Spleen (tissue), 11 donors: ENCODE measurements at regions not wholly inside any gene's neighbourhood (a gene's known extent, or its start where the extent isn't known, plus 50 kb on each side); places are given as distances from the start of the nearest gene placed in this dataset.
A peak's percentile ranks its signal among the peaks of the same experiment; 100 is the strongest.

ENCODE experiments used
- DNase-seq: peaks from one replicate; pipeline ENCODE4 v3.0.0-alpha.2; 2020
- H3K27ac ChIP-seq, 8 donors: fragments of 200-600 bp; sonication (generic) in 7 of 8; 1 replicate in 4 of 8; 2 replicates in 4 of 8; pipeline versions ENCODE4 v1.5.0 to v1.8.0; 2016 to 2021; ENCODE audit warnings: inconsistent platforms in 4 of 8, mild to moderate bottlenecking in 4 of 8, moderate library complexity in 1 of 8
- H3K27me3 ChIP-seq, 7 donors: fragments of 200-600 bp; sonication (generic) in 6 of 7; replicated peaks in 1 of 7; 1 replicate in 4 of 7; 2 replicates in 3 of 7; pipeline versions ENCODE4 v1.5.0 to v1.8.0; 2016 to 2021; ENCODE audit warnings: inconsistent platforms in 3 of 7, mild to moderate bottlenecking in 1 of 7
- H3K36me3 ChIP-seq, 6 donors: fragments of 200-600 bp; sonication (generic) in 5 of 6; 1 replicate in 4 of 6; 2 replicates in 2 of 6; pipeline versions ENCODE4 v1.5.0 to v1.8.0; 2016 to 2021; ENCODE audit warnings: inconsistent platforms in 2 of 6
- H3K4me1 ChIP-seq, 6 donors: fragments of 200-600 bp; sonication (generic) in 5 of 6; 1 replicate in 3 of 6; 2 replicates in 3 of 6; pipeline versions ENCODE4 v1.5.0 to v1.8.0; 2016 to 2021; ENCODE audit warnings: inconsistent platforms in 3 of 6
- H3K4me3 ChIP-seq, 8 donors: fragments of 200-600 bp; sonication (generic) in 7 of 8; 1 replicate in 4 of 8; 2 replicates in 4 of 8; pipeline versions ENCODE4 v1.5.0 to v1.8.0; 2016 to 2021; ENCODE audit warnings: inconsistent platforms in 4 of 8, mild to moderate bottlenecking in 4 of 8, moderate library complexity in 2 of 8
- H3K9me3 ChIP-seq, 8 donors: fragments of 200-600 bp; sonication (generic) in 7 of 8; 1 replicate in 4 of 8; 2 replicates in 4 of 8; pipeline versions ENCODE4 v1.5.0 to v1.8.0; 2016 to 2021; ENCODE audit warnings: inconsistent platforms in 4 of 8
- POLR2A ChIP-seq, 3 donors: fragments of 450-650 bp; IDR thresholded peaks; one replicate each; pipeline ENCODE4 v1.5.1; 2017; ENCODE audit warnings: antibody characterized with exemption in 3 of 3, mild to moderate bottlenecking in 1 of 3
- POLR2AphosphoS5 ChIP-seq, 3 donors: sonication (generic); formaldehyde crosslinking; IDR thresholded peaks; one replicate each; pipeline ENCODE4 v1.5.1; 2017; ENCODE audit warnings: antibody characterized with exemption in 3 of 3
- WGBS, 5 donors: extraction: QIAGEN DNeasy Blood & Tissue Kit in 3 of 5; methylation state at CpG; one replicate each; pipeline versions ENCODE4 v1.1.5 to v1.1.7; 2013 to 2018; 5-methylcytosine and 5-hydroxymethylcytosine counted together
- intact Hi-C: fragments of 100-400 bp; cut with DNase I; formaldehyde crosslinking; loops from one replicate; pipeline ENCODE4 v1.15.0; 2023; ENCODE audit warnings: low total_unique reads
- TF ChIP-seq, protein P1 (sequence below), 11 experiments: fragments of 200-600 bp in 7 of 11; fragments of 450-650 bp in 4 of 11; sonication (generic) in 4 of 11; IDR thresholded peaks in 8 of 11; conservative IDR thresholded peaks in 3 of 11; 1 replicate in 7 of 11; 2 replicates in 4 of 11; pipeline versions ENCODE4 v1.4.0 to v1.8.0; 2016 to 2021; ENCODE audit warnings: antibody characterized with exemption in 11 of 11, inconsistent platforms in 4 of 11, mild to moderate bottlenecking in 1 of 11
- donor health status: healthy with polysubstance abuse.
- donor health status: DM: no; HTN: no; CAD: no; lungs with moderate emphysema.
- donor health status: DM: no; HTN: no; CAD: no.
- donor health status: Bipolar disorder and iron deficiency.
- donor health status: healthy.
- donor health status: DM: no; HTN: no; CAD: no.
- donor health status: DM: yes; HTN: yes; CAD: no.

DNA sequence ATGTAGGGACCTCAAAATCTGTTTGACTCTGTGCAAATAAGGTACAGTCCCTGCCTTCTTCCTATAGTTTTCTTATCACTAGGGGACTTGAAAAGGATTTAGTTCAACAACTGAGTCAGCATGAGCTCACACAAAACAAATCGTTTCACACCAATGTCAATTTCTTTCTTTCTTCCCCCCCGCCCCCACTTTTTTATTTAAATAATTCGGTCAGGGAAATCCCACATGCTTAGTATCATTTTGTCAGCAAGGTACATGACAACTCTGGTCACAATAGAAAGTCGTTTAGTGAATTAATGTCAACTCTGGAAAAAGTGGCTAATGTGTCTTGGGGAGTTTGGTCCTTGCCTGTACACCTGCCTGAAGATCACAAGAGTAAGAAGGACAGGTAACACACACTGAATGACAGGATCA, 232.2 kb upstream of the PLEKHG7 start:
- no peak for DNase-seq
- peaks cover under 1 to 59% (median 24%) of the 10 kb centered on the region in 6 donors for H3K4me1 ChIP-seq
- no peaks in the 10 kb centered on the region for H3K27me3 ChIP-seq
- 45 to 72% (median 57%) methylated on average over 4 of the region's 4 CpGs for WGBS, 5 donors
- peak overlapping the region in 7 of 8 donors; percentile 51 to 92 (median 81) for H3K27ac ChIP-seq
- no peak for TF ChIP-seq POLR2AphosphoS5 (IDR thresholded peaks at IDR 0.05)
- no peak for TF ChIP-seq POLR2A (IDR thresholded peaks at IDR 0.05)
- TF ChIP-seq, protein P1, sequence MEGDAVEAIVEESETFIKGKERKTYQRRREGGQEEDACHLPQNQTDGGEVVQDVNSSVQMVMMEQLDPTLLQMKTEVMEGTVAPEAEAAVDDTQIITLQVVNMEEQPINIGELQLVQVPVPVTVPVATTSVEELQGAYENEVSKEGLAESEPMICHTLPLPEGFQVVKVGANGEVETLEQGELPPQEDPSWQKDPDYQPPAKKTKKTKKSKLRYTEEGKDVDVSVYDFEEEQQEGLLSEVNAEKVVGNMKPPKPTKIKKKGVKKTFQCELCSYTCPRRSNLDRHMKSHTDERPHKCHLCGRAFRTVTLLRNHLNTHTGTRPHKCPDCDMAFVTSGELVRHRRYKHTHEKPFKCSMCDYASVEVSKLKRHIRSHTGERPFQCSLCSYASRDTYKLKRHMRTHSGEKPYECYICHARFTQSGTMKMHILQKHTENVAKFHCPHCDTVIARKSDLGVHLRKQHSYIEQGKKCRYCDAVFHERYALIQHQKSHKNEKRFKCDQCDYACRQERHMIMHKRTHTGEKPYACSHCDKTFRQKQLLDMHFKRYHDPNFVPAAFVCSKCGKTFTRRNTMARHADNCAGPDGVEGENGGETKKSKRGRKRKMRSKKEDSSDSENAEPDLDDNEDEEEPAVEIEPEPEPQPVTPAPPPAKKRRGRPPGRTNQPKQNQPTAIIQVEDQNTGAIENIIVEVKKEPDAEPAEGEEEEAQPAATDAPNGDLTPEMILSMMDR (IDR thresholded peaks at IDR 0.05 in 8 of 11, conservative IDR thresholded peaks at IDR 0.05 in 3 of 11), result no peak
- no peaks in the 10 kb centered on the region for H3K36me3 ChIP-seq
- no peaks in the 10 kb centered on the region for H3K9me3 ChIP-seq
- intact Hi-C loops, result no loop called here
- peak overlapping the region in 1 of 8 donors; percentile 68 for H3K4me3 ChIP-seq

DNA sequence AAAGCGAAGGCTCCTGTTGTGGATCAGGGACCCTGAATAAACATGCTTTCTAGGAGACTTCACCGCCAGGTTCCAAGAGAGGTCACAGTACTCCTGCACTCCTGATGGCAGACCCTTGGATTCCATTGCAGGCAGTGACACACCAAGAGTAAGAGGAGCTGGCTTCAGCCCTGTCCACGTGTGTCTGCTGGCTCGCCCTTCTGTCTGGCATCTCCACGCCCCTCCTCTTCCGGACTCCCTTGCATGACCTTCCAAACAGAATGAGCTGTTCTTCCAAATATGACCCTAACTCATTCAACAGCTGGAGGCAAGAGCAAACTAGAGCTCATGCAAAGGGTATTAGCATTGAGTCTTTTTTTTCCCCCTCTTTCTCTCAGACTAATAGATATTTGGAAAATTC, 233.0 kb upstream of the PLEKHG7 start:
- peak; percentile 76 for DNase-seq

DNA sequence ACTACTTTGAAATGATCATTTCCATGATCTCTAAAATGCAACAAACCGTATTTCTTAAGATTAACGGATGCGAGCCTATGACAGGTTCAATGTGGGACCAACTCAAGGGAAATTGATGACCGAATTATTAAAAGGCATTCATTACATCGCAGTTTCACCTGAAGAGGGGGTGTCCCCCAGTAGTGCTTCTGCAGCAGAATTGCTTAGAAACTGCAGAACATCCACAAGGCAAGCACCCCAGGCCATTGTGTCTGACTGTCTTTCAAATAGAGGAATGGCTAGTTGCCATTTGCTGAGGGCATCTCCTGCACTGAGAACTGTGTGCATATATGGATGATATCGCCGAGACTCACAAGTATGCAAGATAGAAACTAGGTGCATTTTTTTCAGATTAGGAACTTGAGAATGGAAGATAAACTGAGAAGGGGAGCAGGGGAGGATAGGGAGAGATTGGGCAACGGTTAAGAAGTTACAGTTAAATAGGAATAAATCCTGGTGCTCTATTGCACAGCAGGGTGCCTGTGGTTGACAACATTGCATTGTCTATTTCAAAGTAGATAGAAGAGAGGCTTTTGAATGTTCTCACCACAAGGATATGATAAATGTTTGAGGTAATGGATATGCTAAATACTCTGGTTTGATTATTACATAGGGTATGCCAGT, 234.3 kb upstream of the PLEKHG7 start:
- intact Hi-C loops, result no loop called here
- no peaks in the 10 kb centered on the region for H3K36me3 ChIP-seq
- no peaks in the 10 kb centered on the region for H3K27me3 ChIP-seq
- peak overlapping the region in 5 of 8 donors; percentile 8 to 68 (median 22) for H3K4me3 ChIP-seq
- DNase-seq, result no peak
- H3K4me1 ChIP-seq, result peaks cover 9 to 73% (median 33%) of the 10 kb centered on the region in 6 donors
- TF ChIP-seq POLR2AphosphoS5 (IDR thresholded peaks at IDR 0.05), result peak in 1 of 3 donors; percentile 20
- TF ChIP-seq POLR2A (IDR thresholded peaks at IDR 0.05), result no peak
- no peaks in the 10 kb centered on the region for H3K9me3 ChIP-seq
- WGBS, 5 donors, result 81 to 88% (median 84%) methylated on average over 8 of the region's 8 CpGs
- peak overlapping the region; percentile 11 to 92 (median 80) for H3K27ac ChIP-seq

More for the DNA sequence above, 233.0 kb upstream of the PLEKHG7 start:
- intact Hi-C loops, result no loop called here
- TF ChIP-seq, protein P1 (IDR thresholded peaks at IDR 0.05 in 8 of 11, conservative IDR thresholded peaks at IDR 0.05 in 3 of 11), result no peak
- no peak for TF ChIP-seq POLR2A (IDR thresholded peaks at IDR 0.05)
- TF ChIP-seq POLR2AphosphoS5 (IDR thresholded peaks at IDR 0.05), result peak in 1 of 3 donors; percentile 15
- peaks cover 7 to 64% (median 28%) of the 10 kb centered on the region in 6 donors for H3K4me1 ChIP-seq
- H3K27ac ChIP-seq, result peak overlapping the region in 7 of 8 donors; percentile 51 to 92 (median 81)
- H3K4me3 ChIP-seq, result peak overlapping the region in 1 of 8 donors; percentile 68
- H3K36me3 ChIP-seq, result no peaks in the 10 kb centered on the region
- H3K27me3 ChIP-seq, result no peaks in the 10 kb centered on the region
- no peaks in the 10 kb centered on the region for H3K9me3 ChIP-seq
- 69 to 84% (median 74%) methylated on average over 6 of the region's 6 CpGs for WGBS, 5 donors

DNA sequence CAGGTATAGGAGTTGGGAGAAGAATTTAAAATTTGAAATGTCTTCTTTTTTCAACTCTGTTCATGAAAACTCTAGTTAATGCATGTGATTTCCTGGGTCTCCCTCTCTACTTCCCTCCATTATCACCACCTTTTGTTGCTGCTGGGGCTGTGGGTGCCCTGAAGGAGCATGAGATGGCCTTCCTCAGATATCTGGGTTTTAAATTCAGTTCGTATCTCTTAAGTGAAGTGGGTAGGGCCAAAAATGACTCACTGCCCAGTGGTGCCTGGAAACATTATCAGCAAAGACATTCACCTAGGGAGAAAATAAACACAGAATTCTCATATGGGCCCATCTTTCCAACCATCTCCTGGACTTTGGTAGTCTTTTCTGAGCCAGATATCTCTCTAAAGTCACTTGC, 234.9 kb upstream of the PLEKHG7 start:
- Histone ChIP-seq H3K27ac (peak overlapping the region; percentile 11 to 92 (median 80)), H3K9me3 (no peaks in the 10 kb centered on the region), H3K4me3 (peak overlapping the region in 6 of 8 donors; percentile 7 to 68 (median 22)), H3K4me1 (peaks cover 13 to 79% (median 36%) of the 10 kb centered on the region in 6 donors), H3K36me3 (no peaks in the 10 kb centered on the region), H3K27me3 (no peaks in the 10 kb centered on the region)
- WGBS, 5 donors, result 55 to 85% (median 73%) methylated on average over 1 of the region's 1 CpG
- TF ChIP-seq POLR2A (IDR thresholded peaks at IDR 0.05) (peak in 1 of 3 donors; percentile 34), POLR2AphosphoS5 (IDR thresholded peaks at IDR 0.05) (peak in 1 of 3 donors; percentile 75)
- TF ChIP-seq, protein P1 (IDR thresholded peaks at IDR 0.05 in 8 of 11, conservative IDR thresholded peaks at IDR 0.05 in 3 of 11), result no peak
- no peak for DNase-seq
- intact Hi-C loops, result no loop called here
